HG03342 (cell line): ENCODE measurements at regions not wholly inside any gene's neighbourhood (a gene's known extent, or its start where the extent isn't known, plus 50 kb on each side); places are given as distances from the start of the nearest gene placed in this dataset.
"Not testable (repeated sequence)": the region's sequence is repeated elsewhere in the genome, so short reads cannot be mapped to it uniquely, and the experiment has no call there.

Experiments used
- ATAC-seq: cut with Tn5 transposase; IDR thresholded peaks from one replicate; pipeline ENCODE4 v1.9.1; 2021; ENCODE audit warnings: mild to moderate bottlenecking, moderate library complexity; ENCODE audit not compliant: unreplicated experiment

- no peak for ATAC-seq
Measured at GRCh38 chr14:46147452-46147851, 504.1 kb downstream of the RPL10L start.

DNA sequence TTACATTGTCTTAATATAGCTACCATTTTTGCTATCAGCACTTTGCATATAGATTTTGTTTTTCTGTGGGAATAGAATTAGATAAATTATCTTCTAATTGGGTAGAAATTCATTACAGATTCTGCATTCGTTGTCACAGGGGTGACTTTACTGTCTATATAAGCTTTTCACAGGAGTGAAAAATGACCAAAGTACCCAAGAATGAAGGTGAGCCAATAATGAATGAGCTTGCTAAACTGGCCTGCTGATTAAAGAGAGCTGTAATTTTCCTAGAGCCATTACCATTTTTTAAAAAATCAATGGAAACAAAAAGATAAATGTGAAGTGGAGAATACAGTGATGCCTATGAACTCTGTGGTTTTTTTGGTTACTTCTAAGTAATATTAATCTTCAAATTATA lies 504.6 kb downstream of the RPL10L start:
- no peak for ATAC-seq

DNA sequence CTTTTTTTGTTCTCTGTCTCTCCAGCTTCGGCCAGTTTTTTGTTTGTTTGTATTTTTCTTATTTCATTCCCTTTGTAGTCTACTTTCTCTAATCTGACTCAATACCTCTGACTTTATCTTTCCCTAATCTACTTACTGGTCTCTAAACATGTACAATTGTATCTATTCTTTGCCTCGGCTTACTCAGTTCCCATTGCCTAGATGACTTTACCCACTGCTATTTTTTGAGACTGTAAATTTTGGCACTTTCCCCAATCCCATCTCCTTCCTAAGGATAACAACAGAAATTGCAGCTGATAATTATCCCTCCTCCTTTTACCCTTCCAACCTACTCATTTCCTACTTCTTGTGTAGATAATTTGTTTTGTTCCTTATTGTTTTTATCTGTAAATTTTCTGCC lies 511.1 kb downstream of the RPL10L start:
- no peak for ATAC-seq

- no peak for ATAC-seq
Measured at GRCh38 chr14:46139649-46140048, 511.9 kb downstream of the RPL10L start.

GRCh38 chr14:46137786-46138185 lies 513.8 kb downstream of the RPL10L start:
- ATAC-seq = no peak

- no peak for ATAC-seq
Measured at GRCh38 chr14:46136456-46136855, 515.1 kb downstream of the RPL10L start.

DNA sequence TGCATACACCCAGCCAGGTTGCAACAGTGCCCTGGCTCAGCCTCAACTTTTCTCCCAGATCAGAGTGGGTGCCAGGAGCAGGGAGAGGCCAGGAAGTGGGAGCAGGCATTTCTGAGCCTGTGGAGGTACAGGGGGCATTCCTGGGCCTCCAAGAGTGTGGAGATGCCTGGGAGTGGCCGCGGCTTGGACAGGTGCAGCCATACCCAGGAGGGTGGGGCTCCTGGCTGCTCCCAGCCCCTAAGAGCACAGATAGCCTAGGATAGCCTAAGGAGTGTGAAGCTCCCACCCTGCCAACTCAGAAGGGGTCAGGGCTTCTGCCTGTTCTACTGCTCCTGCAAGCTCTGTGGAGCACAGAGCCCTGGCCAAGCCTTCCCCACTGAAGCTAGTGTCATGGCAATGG lies 543.4 kb downstream of the RPL10L start:
- no peak for ATAC-seq

DNA sequence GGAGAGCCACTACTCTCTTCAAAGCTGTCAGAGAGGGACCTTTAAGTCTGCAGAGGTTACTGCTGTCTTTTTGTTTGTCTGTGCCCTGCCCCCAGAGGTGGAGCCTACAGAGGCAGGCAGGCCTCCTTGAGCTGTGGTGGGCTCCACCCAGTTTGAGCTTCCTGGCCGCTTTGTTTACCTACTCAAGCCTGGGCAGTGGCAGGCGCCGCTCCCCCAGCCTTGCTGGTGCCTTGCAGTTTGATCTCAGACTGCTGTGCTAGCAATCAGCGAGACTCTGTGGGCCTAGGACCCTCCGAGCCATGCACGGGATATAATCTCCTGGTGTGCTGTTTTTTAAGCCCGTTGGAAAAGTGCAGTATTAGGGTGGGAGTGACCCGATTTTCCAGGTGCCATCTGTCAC lies 550.7 kb downstream of the RPL10L start:
- ATAC-seq = not testable (repeated sequence)

- no peak for ATAC-seq
Measured at GRCh38 chr14:46091819-46092218, 559.8 kb downstream of the RPL10L start.

DNA sequence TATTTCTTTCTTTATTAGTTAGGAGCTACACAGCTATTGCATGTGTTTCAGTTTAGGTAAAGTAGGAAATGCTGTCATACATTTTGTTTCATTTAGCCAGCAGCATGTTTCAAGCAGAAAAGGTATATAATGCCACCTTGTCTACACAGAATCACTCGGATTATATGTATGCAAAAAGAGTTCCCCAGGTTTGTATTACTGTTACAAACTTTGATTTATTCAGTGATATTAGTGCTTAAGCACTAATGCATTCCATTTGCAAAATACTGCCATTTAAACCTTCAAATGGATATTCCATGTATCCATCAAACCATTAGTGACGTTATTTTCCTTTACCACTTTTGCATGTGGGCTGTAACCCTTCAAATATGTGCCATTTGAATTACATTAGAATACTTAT lies 564.0 kb downstream of the RPL10L start:
- no peak for ATAC-seq

DNA sequence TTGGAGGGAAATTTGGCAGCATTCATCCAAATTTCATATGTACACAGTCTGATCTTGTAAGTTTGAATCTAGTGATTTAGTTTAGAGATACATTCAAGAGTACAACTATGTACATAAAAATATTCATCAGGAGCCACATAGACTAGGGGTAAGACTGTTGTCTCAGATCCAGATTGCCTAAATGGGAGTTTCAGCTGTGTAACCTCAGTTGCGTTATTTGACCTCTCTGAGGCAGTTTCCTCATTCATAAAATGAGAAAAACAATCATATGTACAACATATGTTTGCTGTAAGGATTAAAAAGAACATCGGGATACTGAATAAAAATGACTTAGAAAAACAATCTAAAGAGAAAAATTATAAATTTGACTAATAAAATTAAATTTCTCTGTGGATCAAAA lies 577.5 kb downstream of the RPL10L start:
- no peak for ATAC-seq

- no peak for ATAC-seq
Measured at GRCh38 chr14:46063872-46064271, 587.7 kb downstream of the RPL10L start.

GRCh38 chr14:46058964-46059563 lies 592.5 kb downstream of the RPL10L start:
- ATAC-seq = no peak

GRCh38 chr14:46057799-46058198 lies 593.8 kb downstream of the RPL10L start:
- ATAC-seq = no peak

GRCh38 chr14:46054526-46054925 lies 597.1 kb downstream of the RPL10L start:
- ATAC-seq = no peak

DNA sequence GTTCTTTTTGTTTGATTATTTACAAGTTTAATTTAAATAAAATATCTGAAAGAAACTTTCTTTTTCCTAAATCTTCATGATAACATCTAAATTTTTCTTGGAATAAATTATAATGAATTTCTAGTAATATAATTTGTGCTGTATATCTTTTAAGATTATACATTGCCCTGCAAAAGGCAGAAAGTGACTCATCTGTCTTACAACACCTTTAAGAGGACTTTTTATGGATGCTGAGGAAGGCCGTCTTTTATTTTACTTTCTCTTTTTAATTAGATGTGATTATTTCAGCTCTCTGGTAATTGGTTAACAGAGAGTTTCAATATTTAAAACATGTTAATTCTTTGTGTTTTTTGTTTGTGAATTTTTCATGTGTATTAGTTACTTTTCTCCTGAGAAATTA lies 598.4 kb downstream of the RPL10L start:
- no peak for ATAC-seq

DNA sequence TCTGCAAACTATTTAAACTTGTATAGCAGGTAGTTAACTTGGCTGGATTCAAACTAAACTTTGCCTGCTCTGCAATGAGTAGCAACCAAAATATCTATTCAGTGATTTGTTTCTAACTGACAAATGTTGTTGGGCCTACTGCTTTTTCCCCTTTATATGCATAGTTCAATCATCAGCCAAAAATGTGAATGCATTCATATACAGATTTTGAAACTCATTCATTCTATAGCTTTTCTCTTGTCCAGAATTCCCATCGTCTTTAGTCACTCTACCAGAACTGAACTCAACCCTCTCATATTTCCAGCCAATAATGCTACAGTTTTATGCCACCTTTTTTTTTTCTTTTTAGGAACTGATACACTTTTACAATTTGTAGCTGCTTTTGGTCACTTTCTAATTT lies 599.8 kb downstream of the RPL10L start:
- no peak for ATAC-seq

DNA sequence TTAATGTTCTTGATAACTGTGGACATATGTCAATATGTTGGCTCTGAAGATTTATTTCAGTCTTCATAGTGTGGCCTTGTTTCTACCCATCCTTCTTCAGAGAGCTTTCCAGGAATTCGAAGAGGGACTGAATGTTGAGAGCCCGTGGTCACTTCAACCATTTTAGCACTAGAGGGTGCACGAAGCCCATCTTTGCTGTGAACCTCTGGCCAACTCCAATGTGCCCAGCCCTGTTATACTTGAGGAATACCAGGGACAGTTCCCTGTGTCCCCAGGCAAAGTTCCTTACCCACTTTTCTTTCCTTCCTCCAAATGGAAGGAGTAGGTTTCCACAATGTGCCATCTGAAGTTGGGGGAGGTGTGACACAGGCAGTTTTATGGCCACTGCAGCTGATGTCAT lies 603.5 kb downstream of the RPL10L start:
- ATAC-seq = no peak

DNA sequence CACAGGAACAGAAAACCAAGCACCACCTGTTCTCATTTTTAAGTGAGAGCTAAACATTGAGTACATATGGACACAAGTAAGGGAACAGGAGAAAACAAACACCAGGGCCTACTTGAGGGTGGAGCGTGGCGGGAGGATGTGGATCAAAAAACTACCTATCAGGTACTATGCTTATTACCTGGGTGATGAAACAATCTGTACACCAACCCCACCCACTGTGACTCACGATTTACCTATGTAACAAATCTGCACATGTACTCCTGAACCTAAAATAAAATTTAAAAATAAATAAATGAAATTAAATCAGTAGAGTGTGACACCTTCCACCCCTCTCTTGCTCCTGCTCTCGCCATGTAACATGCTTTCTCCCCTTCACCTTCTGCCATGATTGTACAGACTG lies 615.5 kb downstream of the RPL10L start:
- no peak for ATAC-seq

- no peak for ATAC-seq
Measured at GRCh38 chr14:46034305-46034704, 617.3 kb downstream of the RPL10L start.

DNA sequence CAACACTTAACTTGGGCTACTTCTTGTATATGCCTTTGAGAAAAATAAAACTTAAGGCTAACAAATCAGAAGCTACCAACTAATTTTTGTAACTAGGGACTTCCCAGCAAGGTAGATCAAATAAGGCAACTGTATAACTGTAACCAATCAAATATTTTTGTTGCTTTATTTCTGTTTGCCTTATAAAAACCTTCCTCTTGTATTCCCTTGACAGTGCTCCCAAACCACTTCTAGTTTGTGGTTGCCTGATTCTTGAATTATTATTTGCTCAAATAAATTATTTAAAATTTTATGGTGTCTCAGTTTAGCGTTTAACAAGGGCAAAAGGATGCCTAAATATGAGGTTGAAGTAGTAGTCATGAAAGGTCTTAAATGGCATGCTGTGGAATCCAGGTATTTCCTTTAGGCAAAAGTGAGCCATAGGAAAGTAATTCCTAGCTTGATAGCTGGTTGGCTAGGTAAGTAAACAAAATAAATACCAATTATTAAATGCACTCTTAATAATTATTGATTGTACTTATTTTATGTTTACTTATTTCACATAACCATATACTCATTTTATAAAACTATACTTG lies 632.6 kb downstream of the RPL10L start:
- ATAC-seq = no peak

DNA sequence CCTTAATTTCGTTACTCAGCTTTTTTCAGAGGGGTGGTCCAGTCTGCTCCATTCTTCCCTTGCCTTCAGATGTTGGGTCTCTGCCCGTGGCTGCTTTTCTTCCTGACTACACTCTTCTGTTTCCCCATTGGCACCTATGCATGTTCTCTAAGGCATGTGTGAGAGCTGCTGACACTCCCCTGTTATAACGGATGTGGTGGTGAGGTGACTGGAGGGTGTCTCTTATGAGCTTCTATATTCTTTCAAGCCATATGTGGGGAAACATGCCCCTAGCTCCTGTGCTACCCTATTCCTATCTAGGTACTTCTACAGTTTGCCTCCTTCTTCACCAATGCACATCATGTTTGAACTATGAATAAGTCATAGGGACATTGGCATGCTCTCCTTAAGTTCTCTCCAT lies 643.2 kb downstream of the RPL10L start:
- ATAC-seq = no peak

- ATAC-seq = no peak
Measured at GRCh38 chr14:45998554-45998953, 653.0 kb downstream of the RPL10L start.
